Fibroblast of skin of left quadriceps (primary cell): ENCODE measurements at regions not wholly inside any gene's neighbourhood (a gene's known extent, or its start where the extent isn't known, plus 50 kb on each side); places are given as distances from the start of the nearest gene placed in this dataset.
A peak's percentile ranks its signal among the peaks of the same experiment; 100 is the strongest.
"Not testable (repeated sequence)": the region's sequence is repeated elsewhere in the genome, so short reads cannot be mapped to it uniquely, and the experiment has no call there.

Experiments
- DNase-seq, 2 experiments: peaks; one replicate each; pipeline ENCODE4 v3.0.0-alpha.2; 2013; ENCODE audit warnings: low read depth in 2 of 2

- no peak for DNase-seq
These were observed 82.2 kb upstream of the VEPH1 start for GRCh38 chr3:157585386-157585785.

GRCh38 chr3:157582637-157582973 is 79.4 kb upstream of the VEPH1 start:
- no peak for DNase-seq

GRCh38 chr3:157581956-157582636 is 78.9 kb upstream of the VEPH1 start:
- not testable (repeated sequence) for DNase-seq

- no peak for DNase-seq
These were observed 78.2 kb upstream of the VEPH1 start for GRCh38 chr3:157581371-157581770.

GRCh38 chr3:157578181-157578580 is 75.0 kb upstream of the VEPH1 start:
- no peak for DNase-seq

- DNase-seq = no peak
These were observed 71.3 kb upstream of the VEPH1 start for GRCh38 chr3:157574531-157574930.

GRCh38 chr3:157573780-157574378 is 70.7 kb upstream of the VEPH1 start:
- DNase-seq = no peak

- peak; percentile 56 to 58 for DNase-seq
These were observed 70.1 kb upstream of the VEPH1 start for GRCh38 chr3:157573281-157573680.

GRCh38 chr3:157572559-157573270 is 69.5 kb upstream of the VEPH1 start:
- DNase-seq = no peak

GRCh38 chr3:157566596-157566995 is 63.4 kb upstream of the VEPH1 start:
- DNase-seq = no peak

GRCh38 chr3:157559401-157559800 is 56.2 kb upstream of the VEPH1 start:
- no peak for DNase-seq
